PC-9 (cell line): ENCODE measurements at regions not wholly inside any gene's neighbourhood (a gene's known extent, or its start where the extent isn't known, plus 50 kb on each side); places are given as distances from the start of the nearest gene placed in this dataset.

Experiments used
- CTCF ChIP-seq: fragments of 200-600 bp; sonication (generic); conservative IDR thresholded peaks from 2 replicates; pipeline ENCODE4 v1.6.1; 2017; ENCODE audit warnings: mixed run types, antibody characterized with exemption, mild to moderate bottlenecking, moderate library complexity
- EZH2 ChIP-seq: fragments of 200-600 bp; sonication (generic); IDR thresholded peaks from 2 replicates; pipeline ENCODE4 v1.8.0; 2017; ENCODE audit warnings: antibody characterized with exemption, low read depth

GRCh38 chr11:27255447-27255828 lies 107.6 kb downstream of the CCDC34 start:
- TF ChIP-seq CTCF, result no peak
- TF ChIP-seq EZH2, result no peak
